SU-DHL-6 (cell line): ENCODE measurements at regions not wholly inside any gene's neighbourhood (a gene's known extent, or its start where the extent isn't known, plus 50 kb on each side); places are given as distances from the start of the nearest gene placed in this dataset.

Experiments
- CTCF ChIP-seq: fragments of 200-600 bp; sonication (generic); IDR thresholded peaks from one replicate; pipeline ENCODE4 v1.5.1; 2017; ENCODE audit warnings: antibody characterized with exemption, mild to moderate bottlenecking, low read length, moderate library complexity; ENCODE audit not compliant: insufficient read depth, poor library complexity, severe bottlenecking
- EZH2phosphoT487 ChIP-seq: fragments of 200-600 bp; sonication (generic), shearing (Covaris generic); conservative IDR thresholded peaks from 2 replicates; pipeline ENCODE4 v1.6.1; 2018; ENCODE audit warnings: mild to moderate bottlenecking, antibody characterized with exemption, low read length, moderate library complexity, mixed read lengths

- TF ChIP-seq CTCF (no peak), EZH2phosphoT487 (no peak)
Measured at GRCh38 chr6:122223251-122223650, 176.2 kb upstream of the HSF2 start.
